HPDE6-E6E7 (cell line): ENCODE measurements at regions not wholly inside any gene's neighbourhood (a gene's known extent, or its start where the extent isn't known, plus 50 kb on each side); places are given as distances from the start of the nearest gene placed in this dataset.

Experiments used
- DNase-seq: peaks from one replicate; pipeline ENCODE4 v3.0.0; 2011; ENCODE audit warnings: missing footprints; ENCODE audit errors: extremely low spot score

- DNase-seq = no peak
Observed at GRCh38 chr3:66673293-66673692, 172.5 kb upstream of the LRIG1 start.

GRCh38 chr3:66675366-66675765 is 174.5 kb upstream of the LRIG1 start:
- no peak for DNase-seq

GRCh38 chr3:66692042-66692765 is 191.4 kb upstream of the LRIG1 start:
- no peak for DNase-seq

- DNase-seq = no peak
Observed at GRCh38 chr3:66692766-66693150, 191.9 kb upstream of the LRIG1 start.

GRCh38 chr3:66693461-66694031 is 192.7 kb upstream of the LRIG1 start:
- no peak for DNase-seq

- DNase-seq = no peak
Observed at GRCh38 chr3:66702126-66702525, 201.3 kb upstream of the LRIG1 start.

- DNase-seq = no peak
Observed at GRCh38 chr3:66703501-66703900, 202.7 kb upstream of the LRIG1 start.

GRCh38 chr3:66705076-66705475 is 204.3 kb upstream of the LRIG1 start:
- DNase-seq = no peak

- no peak for DNase-seq
Observed at GRCh38 chr3:66706890-66707289, 206.1 kb upstream of the LRIG1 start.

- no peak for DNase-seq
Observed at GRCh38 chr3:66709532-66709931, 208.7 kb upstream of the LRIG1 start.

GRCh38 chr3:66712210-66712609 is 211.4 kb upstream of the LRIG1 start:
- DNase-seq = no peak

GRCh38 chr3:66713921-66714320 is 213.1 kb upstream of the LRIG1 start:
- DNase-seq = no peak

GRCh38 chr3:66715806-66716205 is 215.0 kb upstream of the LRIG1 start:
- DNase-seq = no peak

- DNase-seq = no peak
Observed at GRCh38 chr3:66717806-66718205, 217.0 kb upstream of the LRIG1 start.

GRCh38 chr3:66719796-66720356 is 219.1 kb upstream of the LRIG1 start:
- no peak for DNase-seq

GRCh38 chr3:66720508-66720907 is 219.7 kb upstream of the LRIG1 start:
- no peak for DNase-seq

- DNase-seq = no peak
Observed at GRCh38 chr3:66722675-66723074, 221.9 kb upstream of the LRIG1 start.

- no peak for DNase-seq
Observed at GRCh38 chr3:66723231-66723630, 222.4 kb upstream of the LRIG1 start.

- no peak for DNase-seq
Observed at GRCh38 chr3:66729687-66730393, 229.0 kb upstream of the LRIG1 start.

- DNase-seq = no peak
Observed at GRCh38 chr3:66738625-66739365, 238.0 kb upstream of the LRIG1 start.

GRCh38 chr3:66740260-66740659 is 239.4 kb upstream of the LRIG1 start:
- DNase-seq = no peak

- DNase-seq = no peak
Observed at GRCh38 chr3:66744521-66744920, 243.7 kb upstream of the LRIG1 start.
